PC-3 (cell line): ENCODE measurements at regions not wholly inside any gene's neighbourhood (a gene's known extent, or its start where the extent isn't known, plus 50 kb on each side); places are given as distances from the start of the nearest gene placed in this dataset.

Source experiments
- CTCF ChIP-seq: fragments of 300-600 bp; sonication (generic); conservative IDR thresholded peaks from 2 replicates; pipeline ENCODE4 v1.5.1; 2017; ENCODE audit warnings: antibody characterized with exemption, low read depth, mild to moderate bottlenecking, low read length
- EZH2 ChIP-seq: fragments of 300-600 bp; sonication (generic); IDR thresholded peaks from one replicate; pipeline ENCODE4 v1.6.1; 2017; ENCODE audit warnings: antibody characterized with exemption, mild to moderate bottlenecking, low read length; ENCODE audit not compliant: unreplicated experiment

GRCh38 chr5:63250939-63251338, 672.3 kb downstream of the LRRC70 start:
- TF ChIP-seq EZH2 (no peak), CTCF (no peak)
